Panc1 (cell line): ENCODE measurements at regions not wholly inside any gene's neighbourhood (a gene's known extent, or its start where the extent isn't known, plus 50 kb on each side); places are given as distances from the start of the nearest gene placed in this dataset.

Experiments
- ATAC-seq: fragments of 200-7000 bp; cut with Tn5 transposase; 2 replicates; pipeline ENCODE4 v1.9.1; 2020; ENCODE audit warnings: mild to moderate bottlenecking, moderate library complexity
- BruUV-seq: library from RNA; stranded (reverse); fragments of 400-500 nt; replicated peaks from 2 replicates; lab custom pipeline; 2021; lab: Mats Ljungman, UMichigan
- CTCF ChIA-PET: fragments of 300-600 bp; sonication (Branson Sonifier 250); formaldehyde crosslinking; loops from one replicate; lab custom pipeline; 2022; ENCODE audit warnings: antibody characterized with exemption; lab: Charles Lee
- POLR2A ChIA-PET: fragments of 300-600 bp; sonication (Branson Sonifier 250); formaldehyde crosslinking; loops from one replicate; lab custom pipeline; 2022; ENCODE audit warnings: antibody characterized with exemption; lab: Charles Lee
- DNase-seq: peaks from one replicate; pipeline ENCODE4 v3.0.0-alpha.2; 2010; ENCODE audit warnings: low read depth, low spot score
- H3K27ac ChIP-seq: 2 replicates; pipeline ENCODE4 v1.5.1; 2011; ENCODE audit warnings: mild to moderate bottlenecking, low read length, inconsistent platforms
- H3K27me3 ChIP-seq: fragments of 200-500 bp; sonication (Bioruptor generic); 2 replicates; pipeline ENCODE4 v1.6.0; 2014; ENCODE audit warnings: low read length, inconsistent platforms; ENCODE audit not compliant: control insufficient read depth, insufficient read depth
- H3K36me3 ChIP-seq: fragments of 200-500 bp; sonication (Bioruptor generic); 2 replicates; pipeline ENCODE4 v1.5.1; 2014; ENCODE audit warnings: inconsistent platforms, mild to moderate bottlenecking, low read length, moderate library complexity; ENCODE audit not compliant: control insufficient read depth, insufficient read depth
- H3K4me1 ChIP-seq: 2 replicates; pipeline ENCODE4 v1.5.1; 2011; ENCODE audit warnings: inconsistent platforms, mild to moderate bottlenecking, low read length, moderate library complexity; ENCODE audit not compliant: control insufficient read depth, insufficient read depth
- H3K4me3 ChIP-seq, 2 experiments: 2 replicates each; pipeline ENCODE4 v1.5.1; 2011 to 2012; ENCODE audit warnings: low read depth in 2 of 2, low read length in 2 of 2, mild to moderate bottlenecking in 2 of 2, inconsistent platforms in 1 of 2, moderate library complexity in 1 of 2
- H3K9me3 ChIP-seq: fragments of 200-500 bp; sonication (Bioruptor generic); 2 replicates; pipeline ENCODE4 v1.5.1; 2014; ENCODE audit warnings: low read depth, mild to moderate bottlenecking, inconsistent platforms, low read length, moderate library complexity; ENCODE audit not compliant: control insufficient read depth, insufficient read depth
- POLR2AphosphoS5 ChIP-seq: IDR thresholded peaks from 2 replicates; pipeline ENCODE4 v1.6.1; 2012; ENCODE audit warnings: mild to moderate bottlenecking, low read depth, low read length, moderate library complexity
- SIN3A ChIP-seq: IDR thresholded peaks from 2 replicates; pipeline ENCODE4 v1.6.1; 2012; ENCODE audit warnings: low read depth, mild to moderate bottlenecking, low read length, moderate library complexity, borderline replicate concordance; ENCODE audit not compliant: insufficient read depth
- TCF7L2 ChIP-seq: IDR thresholded peaks from 2 replicates; pipeline ENCODE4 v1.6.1; 2011; ENCODE audit warnings: mild to moderate bottlenecking, low read depth, low read length, inconsistent platforms
- in situ Hi-C: cut with HindIII; loops from 2 replicates; pipeline ENCODE4 v1.10.0; 2016; ENCODE audit warnings: low sequenced_read_pairs, low pct_unique_long_range_greater_than_20kb
- intact Hi-C: fragments of 100-400 bp; cut with micrococcal nuclease; formaldehyde crosslinking; loops from one replicate; pipeline ENCODE4 v1.10.0; 2022; ENCODE audit not compliant: unreplicated experiment
- TF ChIP-seq, protein P1 (sequence below), 2 experiments: IDR thresholded peaks; 2 replicates each; pipeline ENCODE4 v1.6.1; 2011 to 2012; ENCODE audit warnings: low read depth in 2 of 2, control low read depth in 1 of 2, low read length in 1 of 2, mild to moderate bottlenecking in 1 of 2, moderate library complexity in 1 of 2; ENCODE audit not compliant: insufficient read depth in 1 of 2
- TF ChIP-seq, protein P2 (sequence below): fragments of 450-650 bp; IDR thresholded peaks from 2 replicates; pipeline ENCODE4 v1.5.1; 2017; ENCODE audit warnings: mild to moderate bottlenecking

DNA sequence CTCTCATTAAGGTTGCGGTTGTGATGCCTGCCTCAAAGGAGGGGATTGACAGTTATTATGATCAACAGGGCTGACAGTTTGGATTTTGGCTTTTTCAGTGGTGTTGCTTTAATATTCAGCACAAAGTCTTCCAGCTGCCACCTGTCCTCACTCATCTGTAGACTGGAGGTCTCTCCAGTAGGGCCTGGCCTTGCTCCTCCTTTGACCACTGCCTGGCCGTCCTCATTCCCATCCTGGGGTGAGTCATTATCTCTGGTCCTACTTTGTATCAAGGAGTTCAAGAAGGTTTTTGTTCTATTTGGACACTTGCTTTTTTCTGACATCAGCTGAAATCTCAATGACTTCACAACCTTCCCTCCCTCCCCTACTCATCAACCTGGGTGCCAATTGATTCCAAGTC, 95.1 kb upstream of the ZPLD1 start:
- H3K9me3 ChIP-seq, result no peaks in the 10 kb centered on the region
- no peak overlapping the region for H3K27ac ChIP-seq
- ATAC-seq, result no peak
- TF ChIP-seq POLR2AphosphoS5 (no peak), TCF7L2 (no peak), SIN3A (no peak)
- TF ChIP-seq, protein P1, sequence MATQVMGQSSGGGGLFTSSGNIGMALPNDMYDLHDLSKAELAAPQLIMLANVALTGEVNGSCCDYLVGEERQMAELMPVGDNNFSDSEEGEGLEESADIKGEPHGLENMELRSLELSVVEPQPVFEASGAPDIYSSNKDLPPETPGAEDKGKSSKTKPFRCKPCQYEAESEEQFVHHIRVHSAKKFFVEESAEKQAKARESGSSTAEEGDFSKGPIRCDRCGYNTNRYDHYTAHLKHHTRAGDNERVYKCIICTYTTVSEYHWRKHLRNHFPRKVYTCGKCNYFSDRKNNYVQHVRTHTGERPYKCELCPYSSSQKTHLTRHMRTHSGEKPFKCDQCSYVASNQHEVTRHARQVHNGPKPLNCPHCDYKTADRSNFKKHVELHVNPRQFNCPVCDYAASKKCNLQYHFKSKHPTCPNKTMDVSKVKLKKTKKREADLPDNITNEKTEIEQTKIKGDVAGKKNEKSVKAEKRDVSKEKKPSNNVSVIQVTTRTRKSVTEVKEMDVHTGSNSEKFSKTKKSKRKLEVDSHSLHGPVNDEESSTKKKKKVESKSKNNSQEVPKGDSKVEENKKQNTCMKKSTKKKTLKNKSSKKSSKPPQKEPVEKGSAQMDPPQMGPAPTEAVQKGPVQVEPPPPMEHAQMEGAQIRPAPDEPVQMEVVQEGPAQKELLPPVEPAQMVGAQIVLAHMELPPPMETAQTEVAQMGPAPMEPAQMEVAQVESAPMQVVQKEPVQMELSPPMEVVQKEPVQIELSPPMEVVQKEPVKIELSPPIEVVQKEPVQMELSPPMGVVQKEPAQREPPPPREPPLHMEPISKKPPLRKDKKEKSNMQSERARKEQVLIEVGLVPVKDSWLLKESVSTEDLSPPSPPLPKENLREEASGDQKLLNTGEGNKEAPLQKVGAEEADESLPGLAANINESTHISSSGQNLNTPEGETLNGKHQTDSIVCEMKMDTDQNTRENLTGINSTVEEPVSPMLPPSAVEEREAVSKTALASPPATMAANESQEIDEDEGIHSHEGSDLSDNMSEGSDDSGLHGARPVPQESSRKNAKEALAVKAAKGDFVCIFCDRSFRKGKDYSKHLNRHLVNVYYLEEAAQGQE (IDR thresholded peaks at IDR 0.05; ENCODE audit: insufficient read depth in 1 of 2, low read depth in 2 of 2, low read length in 1 of 2), result no peak
- TF ChIP-seq, protein P2, sequence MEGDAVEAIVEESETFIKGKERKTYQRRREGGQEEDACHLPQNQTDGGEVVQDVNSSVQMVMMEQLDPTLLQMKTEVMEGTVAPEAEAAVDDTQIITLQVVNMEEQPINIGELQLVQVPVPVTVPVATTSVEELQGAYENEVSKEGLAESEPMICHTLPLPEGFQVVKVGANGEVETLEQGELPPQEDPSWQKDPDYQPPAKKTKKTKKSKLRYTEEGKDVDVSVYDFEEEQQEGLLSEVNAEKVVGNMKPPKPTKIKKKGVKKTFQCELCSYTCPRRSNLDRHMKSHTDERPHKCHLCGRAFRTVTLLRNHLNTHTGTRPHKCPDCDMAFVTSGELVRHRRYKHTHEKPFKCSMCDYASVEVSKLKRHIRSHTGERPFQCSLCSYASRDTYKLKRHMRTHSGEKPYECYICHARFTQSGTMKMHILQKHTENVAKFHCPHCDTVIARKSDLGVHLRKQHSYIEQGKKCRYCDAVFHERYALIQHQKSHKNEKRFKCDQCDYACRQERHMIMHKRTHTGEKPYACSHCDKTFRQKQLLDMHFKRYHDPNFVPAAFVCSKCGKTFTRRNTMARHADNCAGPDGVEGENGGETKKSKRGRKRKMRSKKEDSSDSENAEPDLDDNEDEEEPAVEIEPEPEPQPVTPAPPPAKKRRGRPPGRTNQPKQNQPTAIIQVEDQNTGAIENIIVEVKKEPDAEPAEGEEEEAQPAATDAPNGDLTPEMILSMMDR, result no peak
- H3K4me3 ChIP-seq, result no peak overlapping the region
- intact Hi-C loops (no loop called here), in situ Hi-C loops (no loop called here)
- POLR2A ChIA-PET, result no interaction called here
- BruUV-seq, result no TSS peak
- no peak for DNase-seq
- CTCF ChIA-PET, result no interaction called here
- no peaks in the 10 kb centered on the region for H3K27me3 ChIP-seq
- no peaks in the 10 kb centered on the region for H3K4me1 ChIP-seq
- H3K36me3 ChIP-seq, result no peaks in the 10 kb centered on the region

DNA sequence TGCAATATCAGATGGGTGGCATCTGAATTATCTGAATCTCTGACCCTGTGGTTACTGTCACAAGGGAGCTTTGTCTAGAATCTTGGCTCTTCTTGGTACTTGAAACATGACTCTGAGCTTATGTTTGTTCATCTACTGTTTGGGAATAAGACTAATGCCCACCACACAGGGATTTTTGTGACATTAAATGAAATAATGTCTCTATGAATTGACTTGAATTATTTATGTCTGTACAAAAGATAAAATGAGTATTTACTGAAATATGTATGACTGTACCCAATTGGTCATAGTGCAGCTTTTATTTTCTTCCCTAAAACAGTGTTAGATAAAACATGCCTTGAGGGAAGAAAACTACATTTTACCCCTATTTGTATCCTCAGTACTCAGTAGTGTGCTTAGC, 87.9 kb upstream of the ZPLD1 start:
- Histone ChIP-seq H3K4me3 (no peak overlapping the region), H3K9me3 (no peaks in the 10 kb centered on the region), H3K4me1 (no peaks in the 10 kb centered on the region), H3K27me3 (no peaks in the 10 kb centered on the region), H3K27ac (no peak overlapping the region), H3K36me3 (no peaks in the 10 kb centered on the region)
- DNase-seq (no peak), ATAC-seq (no peak)
- in situ Hi-C loops, result no loop called here
- ChIA-PET POLR2A (no interaction called here), CTCF (no interaction called here)
- intact Hi-C loops, result no loop called here
- no TSS peak for BruUV-seq
- TF ChIP-seq SIN3A, result no peak
- TF ChIP-seq POLR2AphosphoS5, result no peak
- TF ChIP-seq, protein P2, result no peak
- TF ChIP-seq TCF7L2, result no peak
- TF ChIP-seq, protein P1 (IDR thresholded peaks at IDR 0.05; ENCODE audit: insufficient read depth in 1 of 2, low read depth in 2 of 2, low read length in 1 of 2), result no peak
